ENCODE measurements at regions not wholly inside any gene's neighbourhood (a gene's known extent, or its start where the extent isn't known, plus 50 kb on each side); places are given as distances from the start of the nearest gene placed in this dataset.

DNA sequence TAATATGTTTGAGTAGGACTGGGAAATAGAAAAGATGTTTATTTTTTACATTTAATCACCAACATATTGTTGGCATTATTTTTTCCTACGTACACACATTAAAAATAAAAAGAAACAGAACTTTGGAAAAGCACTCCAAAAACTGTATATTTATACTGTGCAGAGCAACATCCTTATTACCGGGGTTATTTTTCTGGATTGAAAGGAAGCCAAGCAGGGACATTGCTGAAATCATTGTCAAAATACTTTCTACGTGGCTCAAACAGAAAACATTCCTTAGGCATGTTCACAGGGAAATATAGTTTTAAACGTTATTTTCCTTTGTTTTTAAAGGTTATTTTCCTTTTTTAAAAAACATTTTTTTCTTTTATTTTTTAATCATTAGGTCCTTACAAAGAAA lies 315.0 kb upstream of the SMIM21 start (continued):
- TF ChIP-seq, protein P1, sequence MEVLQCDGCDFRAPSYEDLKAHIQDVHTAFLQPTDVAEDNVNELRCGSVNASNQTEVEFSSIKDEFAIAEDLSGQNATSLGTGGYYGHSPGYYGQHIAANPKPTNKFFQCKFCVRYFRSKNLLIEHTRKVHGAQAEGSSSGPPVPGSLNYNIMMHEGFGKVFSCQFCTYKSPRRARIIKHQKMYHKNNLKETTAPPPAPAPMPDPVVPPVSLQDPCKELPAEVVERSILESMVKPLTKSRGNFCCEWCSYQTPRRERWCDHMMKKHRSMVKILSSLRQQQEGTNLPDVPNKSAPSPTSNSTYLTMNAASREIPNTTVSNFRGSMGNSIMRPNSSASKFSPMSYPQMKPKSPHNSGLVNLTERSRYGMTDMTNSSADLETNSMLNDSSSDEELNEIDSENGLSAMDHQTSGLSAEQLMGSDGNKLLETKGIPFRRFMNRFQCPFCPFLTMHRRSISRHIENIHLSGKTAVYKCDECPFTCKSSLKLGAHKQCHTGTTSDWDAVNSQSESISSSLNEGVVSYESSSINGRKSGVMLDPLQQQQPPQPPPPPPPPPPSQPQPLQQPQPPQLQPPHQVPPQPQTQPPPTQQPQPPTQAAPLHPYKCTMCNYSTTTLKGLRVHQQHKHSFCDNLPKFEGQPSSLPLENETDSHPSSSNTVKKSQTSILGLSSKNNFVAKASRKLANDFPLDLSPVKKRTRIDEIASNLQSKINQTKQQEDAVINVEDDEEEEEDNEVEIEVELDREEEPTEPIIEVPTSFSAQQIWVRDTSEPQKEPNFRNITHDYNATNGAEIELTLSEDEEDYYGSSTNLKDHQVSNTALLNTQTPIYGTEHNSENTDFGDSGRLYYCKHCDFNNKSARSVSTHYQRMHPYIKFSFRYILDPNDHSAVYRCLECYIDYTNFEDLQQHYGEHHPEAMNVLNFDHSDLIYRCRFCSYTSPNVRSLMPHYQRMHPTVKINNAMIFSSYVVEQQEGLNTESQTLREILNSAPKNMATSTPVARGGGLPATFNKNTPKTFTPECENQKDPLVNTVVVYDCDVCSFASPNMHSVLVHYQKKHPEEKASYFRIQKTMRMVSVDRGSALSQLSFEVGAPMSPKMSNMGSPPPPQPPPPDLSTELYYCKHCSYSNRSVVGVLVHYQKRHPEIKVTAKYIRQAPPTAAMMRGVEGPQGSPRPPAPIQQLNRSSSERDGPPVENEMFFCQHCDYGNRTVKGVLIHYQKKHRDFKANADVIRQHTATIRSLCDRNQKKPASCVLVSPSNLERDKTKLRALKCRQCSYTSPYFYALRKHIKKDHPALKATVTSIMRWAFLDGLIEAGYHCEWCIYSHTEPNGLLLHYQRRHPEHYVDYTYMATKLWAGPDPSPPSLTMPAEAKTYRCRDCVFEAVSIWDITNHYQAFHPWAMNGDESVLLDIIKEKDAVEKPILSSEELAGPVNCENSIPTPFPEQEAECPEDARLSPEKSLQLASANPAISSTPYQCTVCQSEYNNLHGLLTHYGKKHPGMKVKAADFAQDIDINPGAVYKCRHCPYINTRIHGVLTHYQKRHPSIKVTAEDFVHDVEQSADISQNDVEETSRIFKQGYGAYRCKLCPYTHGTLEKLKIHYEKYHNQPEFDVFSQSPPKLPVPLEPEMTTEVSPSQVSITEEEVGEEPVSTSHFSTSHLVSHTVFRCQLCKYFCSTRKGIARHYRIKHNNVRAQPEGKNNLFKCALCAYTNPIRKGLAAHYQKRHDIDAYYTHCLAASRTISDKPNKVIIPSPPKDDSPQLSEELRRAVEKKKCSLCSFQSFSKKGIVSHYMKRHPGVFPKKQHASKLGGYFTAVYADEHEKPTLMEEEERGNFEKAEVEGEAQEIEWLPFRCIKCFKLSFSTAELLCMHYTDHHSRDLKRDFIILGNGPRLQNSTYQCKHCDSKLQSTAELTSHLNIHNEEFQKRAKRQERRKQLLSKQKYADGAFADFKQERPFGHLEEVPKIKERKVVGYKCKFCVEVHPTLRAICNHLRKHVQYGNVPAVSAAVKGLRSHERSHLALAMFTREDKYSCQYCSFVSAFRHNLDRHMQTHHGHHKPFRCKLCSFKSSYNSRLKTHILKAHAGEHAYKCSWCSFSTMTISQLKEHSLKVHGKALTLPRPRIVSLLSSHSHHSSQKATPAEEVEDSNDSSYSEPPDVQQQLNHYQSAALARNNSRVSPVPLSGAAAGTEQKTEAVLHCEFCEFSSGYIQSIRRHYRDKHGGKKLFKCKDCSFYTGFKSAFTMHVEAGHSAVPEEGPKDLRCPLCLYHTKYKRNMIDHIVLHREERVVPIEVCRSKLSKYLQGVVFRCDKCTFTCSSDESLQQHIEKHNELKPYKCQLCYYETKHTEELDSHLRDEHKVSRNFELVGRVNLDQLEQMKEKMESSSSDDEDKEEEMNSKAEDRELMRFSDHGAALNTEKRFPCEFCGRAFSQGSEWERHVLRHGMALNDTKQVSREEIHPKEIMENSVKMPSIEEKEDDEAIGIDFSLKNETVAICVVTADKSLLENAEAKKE (CRISPR knock-in tag; IDR thresholded peaks at IDR 0.05) = no peak
- no peak for TF ChIP-seq EZH2phosphoT487 (IDR thresholded peaks at IDR 0.05; ENCODE audit: unreplicated experiment)

DNA sequence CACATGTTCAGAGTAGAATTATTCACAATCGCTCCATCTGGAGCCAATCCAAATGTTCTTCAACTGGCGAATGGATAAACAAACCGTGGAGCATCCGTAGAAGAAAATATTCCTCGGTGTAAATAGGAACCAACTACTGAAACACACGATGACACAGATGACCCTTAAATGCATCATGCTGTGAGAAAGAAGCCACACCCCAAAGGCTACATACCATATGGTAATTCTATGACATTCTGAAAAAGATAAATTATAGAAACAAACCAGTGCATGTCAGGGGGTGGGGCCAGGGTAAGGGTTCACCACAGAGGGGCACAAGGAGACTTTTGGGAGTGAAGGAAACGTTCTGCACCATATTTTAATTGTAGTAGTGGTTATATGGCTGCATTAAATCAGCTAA lies 312.2 kb upstream of the SMIM21 start:
- H3K27ac Mint-ChIP-seq = no peak overlapping the region
- no peaks in the 10 kb centered on the region for H3K27me3 Mint-ChIP-seq (ENCODE audit: insufficient read depth, low read depth, poor library complexity)
- peaks cover 28% of the 10 kb centered on the region for H3K9me3 Mint-ChIP-seq
- no peaks in the 10 kb centered on the region for H3K4me1 Mint-ChIP-seq
- Histone ChIP-seq H3K4me3 (no peak overlapping the region), H3K4me2 (no peak overlapping the region), H3K36me3 (ENCODE audit: insufficient read depth) (no peaks in the 10 kb centered on the region), H4K20me1 (replicated peaks; ENCODE audit: insufficient read depth) (no peaks in the 10 kb centered on the region), H2AFZ (no peak overlapping the region), H3K79me2 (replicated peaks; ENCODE audit: insufficient read depth) (no peaks in the 10 kb centered on the region), H3F3A (replicated peaks; ENCODE audit: low read depth) (no peaks in the 10 kb centered on the region), H3K27ac (ENCODE audit: low read depth) (no peak overlapping the region), H3K4me1 (ENCODE audit: insufficient read depth) (no peaks in the 10 kb centered on the region), H3K27me3 (ENCODE audit: insufficient read depth) (no peaks in the 10 kb centered on the region), H3K9me2 (ENCODE audit: insufficient read depth) (no peaks in the 10 kb centered on the region)
- ATAC-seq = no peak
- TF ChIP-seq JUNB (IDR thresholded peaks at IDR 0.05; ENCODE audit: unreplicated experiment) = no peak
- TF ChIP-seq, protein P2, sequence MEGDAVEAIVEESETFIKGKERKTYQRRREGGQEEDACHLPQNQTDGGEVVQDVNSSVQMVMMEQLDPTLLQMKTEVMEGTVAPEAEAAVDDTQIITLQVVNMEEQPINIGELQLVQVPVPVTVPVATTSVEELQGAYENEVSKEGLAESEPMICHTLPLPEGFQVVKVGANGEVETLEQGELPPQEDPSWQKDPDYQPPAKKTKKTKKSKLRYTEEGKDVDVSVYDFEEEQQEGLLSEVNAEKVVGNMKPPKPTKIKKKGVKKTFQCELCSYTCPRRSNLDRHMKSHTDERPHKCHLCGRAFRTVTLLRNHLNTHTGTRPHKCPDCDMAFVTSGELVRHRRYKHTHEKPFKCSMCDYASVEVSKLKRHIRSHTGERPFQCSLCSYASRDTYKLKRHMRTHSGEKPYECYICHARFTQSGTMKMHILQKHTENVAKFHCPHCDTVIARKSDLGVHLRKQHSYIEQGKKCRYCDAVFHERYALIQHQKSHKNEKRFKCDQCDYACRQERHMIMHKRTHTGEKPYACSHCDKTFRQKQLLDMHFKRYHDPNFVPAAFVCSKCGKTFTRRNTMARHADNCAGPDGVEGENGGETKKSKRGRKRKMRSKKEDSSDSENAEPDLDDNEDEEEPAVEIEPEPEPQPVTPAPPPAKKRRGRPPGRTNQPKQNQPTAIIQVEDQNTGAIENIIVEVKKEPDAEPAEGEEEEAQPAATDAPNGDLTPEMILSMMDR (conservative IDR thresholded peaks at IDR 0.05; ENCODE audit: low read depth in 2 of 2) = no peak
- TF ChIP-seq, protein P1 (CRISPR knock-in tag; IDR thresholded peaks at IDR 0.05) = no peak
- peaks cover 22% of the 10 kb centered on the region; the same call in 2 of the 3 replicates for H3K36me3 Mint-ChIP-seq (ENCODE audit: low read depth)
- no peak for DNase-seq (ENCODE audit: low spot score)
- no peak overlapping the region for H3K4me3 Mint-ChIP-seq

Measured in GM23338 (cell line).